ENCODE measurements at regions not wholly inside any gene's neighbourhood (a gene's known extent, or its start where the extent isn't known, plus 50 kb on each side); places are given as distances from the start of the nearest gene placed in this dataset.

- no peaks in the 10 kb centered on the region for H3K27me3 ChIP-seq (ENCODE audit: control insufficient read depth in 3 of 3, insufficient read depth in 3 of 3, low read length in 2 of 3)
- H3K9ac ChIP-seq (ENCODE audit: insufficient read depth in 1 of 2, low read length in 2 of 2): no peak overlapping the region
- H3K9me3 ChIP-seq (ENCODE audit: control insufficient read depth in 4 of 4, insufficient read depth in 3 of 4, low read length in 3 of 4): no peaks in the 10 kb centered on the region
- 75 to 78% methylated on average over 2 of the region's 2 CpGs for WGBS, 2 donors
- H3K36me3 ChIP-seq (ENCODE audit: control insufficient read depth in 4 of 4, insufficient read depth in 4 of 4, low read length in 4 of 4): no peaks in the 10 kb centered on the region
- DNase-seq (peak in 1 of 3 donors; percentile 5), ATAC-seq (ENCODE audit: insufficient read depth, low FRiP score) (no peak)
- H3K4me1 ChIP-seq (ENCODE audit: control insufficient read depth in 5 of 5, insufficient read depth in 5 of 5, low read length in 5 of 5): no peaks in the 10 kb centered on the region
- no peak for TF ChIP-seq CTCF (IDR thresholded peaks at IDR 0.05; ENCODE audit: control extremely low read depth, extremely low read depth)
- no peak overlapping the region for H3K27ac ChIP-seq (ENCODE audit: low read depth in 1 of 2, low read length in 1 of 2)
- no peak overlapping the region for H3K4me3 ChIP-seq
Observed at GRCh38 chr3:176208915-176209314, 988.4 kb downstream of the TBL1XR1 start.

GRCh38 chr3:176208283-176208682 lies 989.0 kb downstream of the TBL1XR1 start:
- WGBS, 2 donors: 69 to 84% methylated on average over 1 of the region's 1 CpG
- H3K36me3 ChIP-seq (ENCODE audit: control insufficient read depth in 4 of 4, insufficient read depth in 4 of 4, low read length in 4 of 4): no peaks in the 10 kb centered on the region
- H3K4me1 ChIP-seq (ENCODE audit: control insufficient read depth in 5 of 5, insufficient read depth in 5 of 5, low read length in 5 of 5): no peaks in the 10 kb centered on the region
- H3K27ac ChIP-seq (ENCODE audit: low read depth in 1 of 2, low read length in 1 of 2): no peak overlapping the region
- DNase-seq (no peak), ATAC-seq (ENCODE audit: insufficient read depth, low FRiP score) (no peak)
- no peak overlapping the region for H3K9ac ChIP-seq (ENCODE audit: insufficient read depth in 1 of 2, low read length in 2 of 2)
- no peaks in the 10 kb centered on the region for H3K27me3 ChIP-seq (ENCODE audit: control insufficient read depth in 3 of 3, insufficient read depth in 3 of 3, low read length in 2 of 3)
- no peak for TF ChIP-seq CTCF (IDR thresholded peaks at IDR 0.05; ENCODE audit: control extremely low read depth, extremely low read depth)
- H3K4me3 ChIP-seq: no peak overlapping the region
- no peaks in the 10 kb centered on the region for H3K9me3 ChIP-seq (ENCODE audit: control insufficient read depth in 4 of 4, insufficient read depth in 3 of 4, low read length in 3 of 4)

- ATAC-seq (ENCODE audit: insufficient read depth, low FRiP score) (no peak), DNase-seq (no peak)
- H3K4me1 ChIP-seq (ENCODE audit: control insufficient read depth in 5 of 5, insufficient read depth in 5 of 5, low read length in 5 of 5): no peaks in the 10 kb centered on the region
- no peak overlapping the region for H3K9ac ChIP-seq (ENCODE audit: insufficient read depth in 1 of 2, low read length in 2 of 2)
- 94% methylated on average over 2 of the region's 2 CpGs for WGBS, 2 donors
- H3K27ac ChIP-seq (ENCODE audit: low read depth in 1 of 2, low read length in 1 of 2): no peak overlapping the region
- no peak for TF ChIP-seq CTCF (IDR thresholded peaks at IDR 0.05; ENCODE audit: control extremely low read depth, extremely low read depth)
- H3K27me3 ChIP-seq (ENCODE audit: control insufficient read depth in 3 of 3, insufficient read depth in 3 of 3, low read length in 2 of 3): no peaks in the 10 kb centered on the region
- H3K36me3 ChIP-seq (ENCODE audit: control insufficient read depth in 4 of 4, insufficient read depth in 4 of 4, low read length in 4 of 4): no peaks in the 10 kb centered on the region
- H3K4me3 ChIP-seq: no peak overlapping the region
- H3K9me3 ChIP-seq (ENCODE audit: control insufficient read depth in 4 of 4, insufficient read depth in 3 of 4, low read length in 3 of 4): no peaks in the 10 kb centered on the region
Observed at GRCh38 chr3:176206809-176207208, 990.5 kb downstream of the TBL1XR1 start.

- 71 to 81% methylated on average over 2 of the region's 2 CpGs for WGBS, 2 donors
- no peak for TF ChIP-seq CTCF (IDR thresholded peaks at IDR 0.05; ENCODE audit: control extremely low read depth, extremely low read depth)
Observed at GRCh38 chr3:176202652-176203051, 994.6 kb downstream of the TBL1XR1 start.

More at GRCh38 chr3:176202652-176203051, 994.6 kb downstream of the TBL1XR1 start:
- DNase-seq (no peak), ATAC-seq (ENCODE audit: insufficient read depth, low FRiP score) (no peak)
- Histone ChIP-seq H3K4me1 (ENCODE audit: control insufficient read depth in 5 of 5, insufficient read depth in 5 of 5, low read length in 5 of 5) (no peaks in the 10 kb centered on the region), H3K9me3 (ENCODE audit: control insufficient read depth in 4 of 4, insufficient read depth in 3 of 4, low read length in 3 of 4) (no peaks in the 10 kb centered on the region), H3K4me3 (no peak overlapping the region), H3K36me3 (ENCODE audit: control insufficient read depth in 4 of 4, insufficient read depth in 4 of 4, low read length in 4 of 4) (no peaks in the 10 kb centered on the region), H3K27ac (ENCODE audit: low read depth in 1 of 2, low read length in 1 of 2) (no peak overlapping the region), H3K9ac (ENCODE audit: insufficient read depth in 1 of 2, low read length in 2 of 2) (no peak overlapping the region), H3K27me3 (ENCODE audit: control insufficient read depth in 3 of 3, insufficient read depth in 3 of 3, low read length in 2 of 3) (no peaks in the 10 kb centered on the region)
